ENCODE measurements at regions not wholly inside any gene's neighbourhood (a gene's known extent, or its start where the extent isn't known, plus 50 kb on each side); places are given as distances from the start of the nearest gene placed in this dataset.

DNA sequence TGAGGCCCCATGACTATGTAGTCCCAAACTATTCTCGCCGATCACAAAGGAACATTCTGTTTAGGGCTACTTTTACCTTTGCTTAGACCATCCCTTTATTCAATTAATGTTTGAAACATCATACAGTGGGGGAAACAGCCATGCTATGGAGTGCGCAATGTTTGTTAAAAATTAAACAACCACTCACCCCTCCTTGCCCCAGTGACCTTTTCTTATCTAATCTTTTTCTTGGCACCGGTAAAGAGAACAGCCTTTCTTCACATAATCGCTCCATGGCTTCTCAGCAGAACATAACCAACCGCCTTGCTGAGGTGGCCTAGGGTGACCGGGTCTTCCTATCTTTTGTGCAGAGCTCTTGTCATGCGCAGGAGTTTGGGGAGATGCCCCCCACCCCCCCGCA is 152.6 kb downstream of the VCX3A start:
- DNase-seq (ENCODE audit: low read depth) (no peak), FAIRE-seq (no peak)
- H3K27me3 ChIP-seq (ENCODE audit: control insufficient read depth, insufficient read depth, low read length): no peaks in the 10 kb centered on the region
- H3K36me3 ChIP-seq (ENCODE audit: control insufficient read depth, insufficient read depth, low read length): no peaks in the 10 kb centered on the region
- H3K4me3 ChIP-seq (ENCODE audit: low read depth, low read length): no peak overlapping the region
- TF ChIP-seq, protein P1, sequence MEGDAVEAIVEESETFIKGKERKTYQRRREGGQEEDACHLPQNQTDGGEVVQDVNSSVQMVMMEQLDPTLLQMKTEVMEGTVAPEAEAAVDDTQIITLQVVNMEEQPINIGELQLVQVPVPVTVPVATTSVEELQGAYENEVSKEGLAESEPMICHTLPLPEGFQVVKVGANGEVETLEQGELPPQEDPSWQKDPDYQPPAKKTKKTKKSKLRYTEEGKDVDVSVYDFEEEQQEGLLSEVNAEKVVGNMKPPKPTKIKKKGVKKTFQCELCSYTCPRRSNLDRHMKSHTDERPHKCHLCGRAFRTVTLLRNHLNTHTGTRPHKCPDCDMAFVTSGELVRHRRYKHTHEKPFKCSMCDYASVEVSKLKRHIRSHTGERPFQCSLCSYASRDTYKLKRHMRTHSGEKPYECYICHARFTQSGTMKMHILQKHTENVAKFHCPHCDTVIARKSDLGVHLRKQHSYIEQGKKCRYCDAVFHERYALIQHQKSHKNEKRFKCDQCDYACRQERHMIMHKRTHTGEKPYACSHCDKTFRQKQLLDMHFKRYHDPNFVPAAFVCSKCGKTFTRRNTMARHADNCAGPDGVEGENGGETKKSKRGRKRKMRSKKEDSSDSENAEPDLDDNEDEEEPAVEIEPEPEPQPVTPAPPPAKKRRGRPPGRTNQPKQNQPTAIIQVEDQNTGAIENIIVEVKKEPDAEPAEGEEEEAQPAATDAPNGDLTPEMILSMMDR (IDR thresholded peaks at IDR 0.05; ENCODE audit: insufficient read depth, low read length, severe bottlenecking): no peak

DNA sequence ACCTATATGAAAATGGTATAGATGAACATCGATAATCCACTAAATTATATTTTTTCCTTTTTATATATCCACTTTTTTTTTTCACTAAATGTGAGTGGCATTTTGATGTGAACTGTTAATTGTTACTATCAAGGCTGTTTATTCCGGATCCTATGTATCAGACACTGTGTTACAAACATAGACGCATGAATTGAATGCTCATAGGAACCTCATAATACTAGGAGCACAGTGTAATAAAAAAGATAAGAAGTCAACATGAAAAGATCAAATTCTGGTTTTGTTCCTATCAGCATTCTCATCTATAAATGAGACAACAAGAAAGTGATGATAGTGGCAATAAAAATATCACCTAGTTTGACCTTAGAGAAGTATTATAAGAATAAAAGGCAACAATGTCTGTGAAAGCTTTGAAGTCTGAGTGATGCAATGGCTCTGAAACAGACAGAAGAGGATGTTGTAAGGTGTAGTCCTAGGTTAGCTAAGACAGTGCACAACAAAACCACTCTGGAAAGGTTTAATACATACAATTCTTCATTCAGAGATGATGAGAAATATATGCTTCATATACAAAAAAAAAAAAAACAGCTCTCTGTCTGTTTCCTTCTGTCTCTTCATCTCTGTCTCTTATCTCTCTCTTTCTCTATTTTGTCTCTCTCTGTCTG is 148.6 kb upstream of the NLGN4X start:
- TF ChIP-seq, protein P1 (IDR thresholded peaks at IDR 0.05; ENCODE audit: insufficient read depth, low read length, severe bottlenecking): no peak
- no peak for DNase-seq (ENCODE audit: low read depth)
- FAIRE-seq: no peak
- Histone ChIP-seq H3K36me3 (ENCODE audit: control insufficient read depth, insufficient read depth, low read length) (no peaks in the 10 kb centered on the region), H3K4me3 (ENCODE audit: low read depth, low read length) (no peak overlapping the region), H3K27me3 (ENCODE audit: control insufficient read depth, insufficient read depth, low read length) (no peaks in the 10 kb centered on the region)

DNA sequence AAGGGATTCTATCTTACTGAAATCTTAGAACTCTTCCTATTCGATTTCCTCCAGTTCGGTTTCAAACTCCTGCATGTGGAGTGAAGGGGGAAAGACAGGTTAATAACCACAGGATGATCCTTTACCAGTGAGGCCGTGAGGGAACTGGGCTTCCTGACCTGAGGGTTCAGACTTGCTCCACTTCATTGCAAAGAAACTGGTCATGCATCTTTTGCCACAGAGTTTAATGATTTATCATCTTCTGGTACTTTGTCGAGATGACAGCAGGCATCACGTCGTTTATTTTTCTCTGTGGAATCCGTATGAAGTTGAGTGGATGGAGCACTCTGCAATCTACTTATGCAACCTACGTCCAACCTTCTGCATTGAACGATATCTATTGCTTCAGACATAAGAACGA is 145.9 kb upstream of the NLGN4X start:
- DNase-seq (ENCODE audit: low read depth) (no peak), FAIRE-seq (no peak)
- H3K4me3 ChIP-seq (ENCODE audit: low read depth, low read length): no peak overlapping the region
- TF ChIP-seq, protein P1 (IDR thresholded peaks at IDR 0.05; ENCODE audit: insufficient read depth, low read length, severe bottlenecking): no peak
- no peaks in the 10 kb centered on the region for H3K36me3 ChIP-seq (ENCODE audit: control insufficient read depth, insufficient read depth, low read length)
- H3K27me3 ChIP-seq (ENCODE audit: control insufficient read depth, insufficient read depth, low read length): no peaks in the 10 kb centered on the region

DNA sequence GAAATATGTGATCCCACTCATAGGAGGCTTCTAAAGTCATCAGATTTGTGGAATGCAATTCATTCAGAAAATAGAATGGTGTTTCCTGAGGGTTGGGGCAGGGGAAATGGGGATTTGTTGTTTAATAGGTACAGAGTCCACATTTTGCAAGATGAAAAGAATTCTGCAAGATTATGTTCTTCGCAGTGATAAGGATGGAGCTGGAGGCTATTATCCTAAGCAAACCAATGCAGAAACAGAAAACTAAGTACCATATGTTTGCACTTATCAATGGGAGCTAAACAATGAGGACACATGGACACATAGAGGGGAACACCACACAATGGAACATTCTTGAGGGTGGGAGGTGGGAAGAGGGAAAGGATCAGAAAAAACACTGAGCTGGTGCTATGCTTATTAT is 144.3 kb upstream of the NLGN4X start:
- DNase-seq (ENCODE audit: low read depth) (no peak), FAIRE-seq (no peak)
- Histone ChIP-seq H3K27me3 (ENCODE audit: control insufficient read depth, insufficient read depth, low read length) (no peaks in the 10 kb centered on the region), H3K36me3 (ENCODE audit: control insufficient read depth, insufficient read depth, low read length) (no peaks in the 10 kb centered on the region), H3K4me3 (ENCODE audit: low read depth, low read length) (no peak overlapping the region)
- TF ChIP-seq, protein P1 (IDR thresholded peaks at IDR 0.05; ENCODE audit: insufficient read depth, low read length, severe bottlenecking): no peak

DNA sequence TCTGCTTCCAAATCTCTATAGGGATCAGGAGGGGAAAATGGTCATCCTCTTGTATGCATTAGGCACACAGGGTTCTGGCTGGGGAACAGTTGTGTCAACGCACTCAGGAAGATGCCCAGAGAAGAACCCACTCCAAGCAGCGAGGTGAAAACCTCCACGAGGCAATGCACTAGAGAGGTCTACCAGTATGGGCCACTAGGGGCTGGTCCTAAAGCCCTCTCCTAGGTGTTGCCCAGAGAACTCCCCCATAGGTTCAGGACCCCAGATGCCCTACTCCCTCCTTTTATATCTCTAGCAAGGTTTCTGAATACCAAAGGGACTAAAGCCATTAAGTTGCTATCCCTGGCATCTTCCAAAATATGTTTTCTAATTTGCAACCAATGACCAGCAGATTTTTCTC is 142.7 kb upstream of the NLGN4X start:
- TF ChIP-seq, protein P1 (IDR thresholded peaks at IDR 0.05; ENCODE audit: insufficient read depth, low read length, severe bottlenecking): no peak
- Histone ChIP-seq H3K36me3 (ENCODE audit: control insufficient read depth, insufficient read depth, low read length) (no peaks in the 10 kb centered on the region), H3K4me3 (ENCODE audit: low read depth, low read length) (no peak overlapping the region), H3K27me3 (ENCODE audit: control insufficient read depth, insufficient read depth, low read length) (no peaks in the 10 kb centered on the region)
- FAIRE-seq: no peak
- DNase-seq (ENCODE audit: low read depth): no peak

DNA sequence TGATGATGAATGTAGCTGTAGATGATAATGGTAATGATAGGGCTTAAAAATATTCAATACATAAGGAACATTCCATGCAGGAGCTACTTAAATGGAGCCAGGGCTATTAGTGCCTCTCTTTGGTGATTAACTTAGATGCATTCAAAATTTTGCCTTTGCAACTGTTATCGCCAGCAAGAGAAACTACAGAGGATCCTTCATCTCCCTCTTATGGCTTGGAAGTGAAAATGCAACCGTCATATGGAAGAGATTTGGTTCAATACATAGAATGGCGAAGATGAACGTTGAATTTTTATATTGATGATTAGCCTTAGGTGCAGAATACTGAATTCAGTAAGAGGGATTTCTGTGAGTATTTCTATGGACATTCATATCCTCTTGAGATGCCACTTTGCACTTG is 134.5 kb upstream of the NLGN4X start:
- FAIRE-seq (no peak), DNase-seq (ENCODE audit: low read depth) (peak; percentile 0)
- Histone ChIP-seq H3K4me3 (ENCODE audit: low read depth, low read length) (no peak overlapping the region), H3K36me3 (ENCODE audit: control insufficient read depth, insufficient read depth, low read length) (no peaks in the 10 kb centered on the region), H3K27me3 (ENCODE audit: control insufficient read depth, insufficient read depth, low read length) (no peaks in the 10 kb centered on the region)
- TF ChIP-seq, protein P1 (IDR thresholded peaks at IDR 0.05; ENCODE audit: insufficient read depth, low read length, severe bottlenecking): no peak
